ENCODE measurements at regions not wholly inside any gene's neighbourhood (a gene's known extent, or its start where the extent isn't known, plus 50 kb on each side); places are given as distances from the start of the nearest gene placed in this dataset.

GRCh38 chr11:112734207-112734606, 227.0 kb upstream of the NCAM1 start:
- TF ChIP-seq CTCF (conservative IDR thresholded peaks at IDR 0.05; ENCODE audit: low read length): no peak
- H3K4me3 ChIP-seq (ENCODE audit: low read length): no peak overlapping the region
- DNase-seq (ENCODE audit: low read depth): peak; percentile 33

GRCh38 chr11:112735470-112735869, 225.8 kb upstream of the NCAM1 start:
- no peak overlapping the region for H3K4me3 ChIP-seq (ENCODE audit: low read length)
- DNase-seq (ENCODE audit: low read depth): no peak
- TF ChIP-seq CTCF (conservative IDR thresholded peaks at IDR 0.05; ENCODE audit: low read length): no peak

GRCh38 chr11:112744041-112744440, 217.2 kb upstream of the NCAM1 start:
- no peak for TF ChIP-seq CTCF (conservative IDR thresholded peaks at IDR 0.05; ENCODE audit: low read length)
- no peak for DNase-seq (ENCODE audit: low read depth)
- no peak overlapping the region for H3K4me3 ChIP-seq (ENCODE audit: low read length)

- DNase-seq (ENCODE audit: low read depth): no peak
These were observed 215.2 kb upstream of the NCAM1 start for GRCh38 chr11:112745973-112746372.

GRCh38 chr11:112748252-112748651, 213.0 kb upstream of the NCAM1 start:
- no peak for DNase-seq (ENCODE audit: low read depth)
- TF ChIP-seq CTCF (conservative IDR thresholded peaks at IDR 0.05; ENCODE audit: low read length): no peak
- H3K4me3 ChIP-seq (ENCODE audit: low read length): no peak overlapping the region

More at GRCh38 chr11:112745973-112746372, 215.2 kb upstream of the NCAM1 start:
- no peak for TF ChIP-seq CTCF (conservative IDR thresholded peaks at IDR 0.05; ENCODE audit: low read length)
- H3K4me3 ChIP-seq (ENCODE audit: low read length): no peak overlapping the region

- no peak overlapping the region for H3K4me3 ChIP-seq (ENCODE audit: low read length)
- DNase-seq (ENCODE audit: low read depth): no peak
- TF ChIP-seq CTCF (conservative IDR thresholded peaks at IDR 0.05; ENCODE audit: low read length): no peak
These were observed 212.3 kb upstream of the NCAM1 start for GRCh38 chr11:112748713-112749543.

- no peak for DNase-seq (ENCODE audit: low read depth)
- H3K4me3 ChIP-seq (ENCODE audit: low read length): no peak overlapping the region
- TF ChIP-seq CTCF (conservative IDR thresholded peaks at IDR 0.05; ENCODE audit: low read length): no peak
These were observed 209.9 kb upstream of the NCAM1 start for GRCh38 chr11:112751329-112751728.

Data from AG10803 (cell line).